GM23338 (cell line): ENCODE measurements at regions not wholly inside any gene's neighbourhood (a gene's known extent, or its start where the extent isn't known, plus 50 kb on each side); places are given as distances from the start of the nearest gene placed in this dataset.
A peak's percentile ranks its signal among the peaks of the same experiment; 100 is the strongest.

ENCODE experiments used
- ATAC-seq: fragments of 200-7000 bp; cut with Tn5 transposase; 3 replicates; pipeline ENCODE4 v1.9.1; 2020
- DNase-seq: peaks from one replicate; pipeline ENCODE4 v3.0.0-alpha.2; 2015; ENCODE audit warnings: low spot score
- H2AFZ ChIP-seq: fragments of 200-600 bp; sonication (generic); 2 replicates; pipeline ENCODE4 v1.8.0; 2016; ENCODE audit warnings: antibody characterized with exemption, mild to moderate bottlenecking, moderate library complexity
- H3F3A ChIP-seq: fragments of 200-600 bp; sonication (generic); replicated peaks from 2 replicates; pipeline ENCODE4 v1.8.0; 2017; ENCODE audit warnings: antibody characterized with exemption, mixed run types, low read depth
- H3K27ac ChIP-seq: fragments of 200-600 bp; sonication (generic); 2 replicates; pipeline ENCODE4 v1.6.1; 2016; ENCODE audit warnings: low read depth
- H3K27me3 ChIP-seq: fragments of 200-600 bp; sonication (generic); 2 replicates; pipeline ENCODE4 v1.8.0; 2016; ENCODE audit warnings: mild to moderate bottlenecking, mixed run types, moderate library complexity; ENCODE audit not compliant: insufficient read depth
- H3K36me3 ChIP-seq: fragments of 200-600 bp; sonication (generic); 2 replicates; pipeline ENCODE4 v1.8.0; 2016; ENCODE audit warnings: mild to moderate bottlenecking; ENCODE audit not compliant: insufficient read depth
- H3K4me1 ChIP-seq: fragments of 200-600 bp; sonication (generic); 2 replicates; pipeline ENCODE4 v1.8.0; 2016; ENCODE audit warnings: mild to moderate bottlenecking, moderate library complexity; ENCODE audit not compliant: insufficient read depth
- H3K4me2 ChIP-seq: fragments of 200-600 bp; sonication (generic); 2 replicates; pipeline ENCODE4 v1.7.1; 2017; ENCODE audit warnings: mixed run types
- H3K4me3 ChIP-seq: fragments of 200-600 bp; sonication (generic); 2 replicates; pipeline ENCODE4 v1.6.1; 2016; ENCODE audit warnings: mixed run types
- H3K79me2 ChIP-seq: fragments of 200-600 bp; sonication (generic); replicated peaks from 2 replicates; pipeline ENCODE4 v1.8.0; 2017; ENCODE audit warnings: mild to moderate bottlenecking; ENCODE audit not compliant: insufficient read depth
- H3K9me2 ChIP-seq: fragments of 200-600 bp; sonication (generic); 2 replicates; pipeline ENCODE4 v1.8.0; 2017; ENCODE audit not compliant: insufficient read depth
- H4K20me1 ChIP-seq: fragments of 200-600 bp; sonication (generic); replicated peaks from 2 replicates; pipeline ENCODE4 v1.8.0; 2017; ENCODE audit warnings: mild to moderate bottlenecking; ENCODE audit not compliant: insufficient read depth
- H3K27ac Mint-ChIP-seq: 2 replicates; pipeline ENCODE4 v1.8.0; 2020; ENCODE audit warnings: inconsistent platforms, mild to moderate bottlenecking, moderate library complexity, mixed read lengths
- H3K27me3 Mint-ChIP-seq: 3 replicates; pipeline ENCODE4 v1.8.0; 2022; ENCODE audit warnings: low read depth, mild to moderate bottlenecking, moderate library complexity, mixed read lengths, inconsistent platforms; ENCODE audit not compliant: insufficient read depth, poor library complexity
- H3K36me3 Mint-ChIP-seq: 3 replicates; pipeline ENCODE4 v1.8.0; 2021; ENCODE audit warnings: low read depth, mild to moderate bottlenecking, inconsistent platforms, moderate library complexity, mixed read lengths
- H3K4me1 Mint-ChIP-seq: 3 replicates; pipeline ENCODE4 v1.8.0; 2020; ENCODE audit warnings: mild to moderate bottlenecking, inconsistent platforms, mixed read lengths
- H3K4me3 Mint-ChIP-seq: 3 replicates; pipeline ENCODE4 v1.8.0; 2021; ENCODE audit warnings: moderate library complexity, mild to moderate bottlenecking, inconsistent platforms, mixed read lengths
- H3K9me3 Mint-ChIP-seq: 3 replicates; pipeline ENCODE4 v1.8.0; 2020; ENCODE audit warnings: moderate library complexity, mild to moderate bottlenecking, inconsistent platforms, mixed read lengths
- CREB1 ChIP-seq: fragments of 250-450 bp; sonication (Bioruptor Pico); IDR thresholded peaks from 2 replicates; pipeline ENCODE4 v1.5.0; 2020; ENCODE audit warnings: low read depth, mild to moderate bottlenecking, moderate library complexity
- EZH2 ChIP-seq: fragments of 200-600 bp; sonication (generic); IDR thresholded peaks from one replicate; pipeline ENCODE4 v1.8.0; 2017; ENCODE audit warnings: antibody characterized with exemption, mild to moderate bottlenecking, low read depth; ENCODE audit not compliant: unreplicated experiment
- JUNB ChIP-seq: IDR thresholded peaks from one replicate; pipeline ENCODE4 v1.6.1; 2016; ENCODE audit warnings: antibody characterized with exemption; ENCODE audit not compliant: unreplicated experiment
- TF ChIP-seq, protein P1 (sequence below): IDR thresholded peaks from one replicate; pipeline ENCODE4 v1.6.1; 2018; ENCODE audit warnings: antibody characterized with exemption; ENCODE audit not compliant: unreplicated experiment
- TF ChIP-seq, protein P2 (sequence below): IDR thresholded peaks from 2 replicates; pipeline ENCODE4 v1.6.1; 2016; ENCODE audit warnings: antibody characterized with exemption
- TF ChIP-seq, protein P3 (sequence below): fragments of 250-450 bp; sonication (Bioruptor Pico); IDR thresholded peaks from 2 replicates; pipeline ENCODE4 v1.5.0; 2020; ENCODE audit warnings: mild to moderate bottlenecking, moderate library complexity

DNA sequence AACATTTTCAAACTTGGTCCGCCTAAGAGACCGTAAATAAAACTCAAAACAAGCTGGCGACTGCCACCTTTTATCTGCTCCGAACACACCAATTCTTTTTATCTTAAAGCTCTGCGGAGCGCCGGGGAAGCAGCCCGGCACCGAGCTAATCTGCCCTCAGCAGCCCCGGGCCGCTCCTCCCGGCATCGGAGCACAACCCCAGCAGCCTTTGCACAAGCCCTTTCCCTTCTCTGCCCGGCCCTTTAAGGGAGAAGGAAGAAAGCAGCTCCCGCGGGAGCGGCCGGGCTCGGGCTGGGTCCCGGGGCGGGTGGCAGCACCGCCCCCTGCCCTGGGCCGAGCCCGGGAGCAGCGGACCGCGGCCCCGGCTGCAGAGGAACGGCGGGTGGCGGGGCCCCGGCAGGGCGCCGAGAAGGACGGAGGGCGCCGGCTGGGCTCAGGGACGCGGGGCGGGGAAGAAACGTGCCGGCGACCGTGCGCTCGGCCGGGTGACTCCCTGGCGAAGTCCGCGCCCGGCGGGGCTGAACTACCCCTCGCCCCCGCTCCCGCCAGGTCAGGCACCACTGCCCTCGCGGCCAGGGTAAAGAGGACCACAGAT, 133.6 kb upstream of the C11orf58 start (continued):
- TF ChIP-seq, protein P1, sequence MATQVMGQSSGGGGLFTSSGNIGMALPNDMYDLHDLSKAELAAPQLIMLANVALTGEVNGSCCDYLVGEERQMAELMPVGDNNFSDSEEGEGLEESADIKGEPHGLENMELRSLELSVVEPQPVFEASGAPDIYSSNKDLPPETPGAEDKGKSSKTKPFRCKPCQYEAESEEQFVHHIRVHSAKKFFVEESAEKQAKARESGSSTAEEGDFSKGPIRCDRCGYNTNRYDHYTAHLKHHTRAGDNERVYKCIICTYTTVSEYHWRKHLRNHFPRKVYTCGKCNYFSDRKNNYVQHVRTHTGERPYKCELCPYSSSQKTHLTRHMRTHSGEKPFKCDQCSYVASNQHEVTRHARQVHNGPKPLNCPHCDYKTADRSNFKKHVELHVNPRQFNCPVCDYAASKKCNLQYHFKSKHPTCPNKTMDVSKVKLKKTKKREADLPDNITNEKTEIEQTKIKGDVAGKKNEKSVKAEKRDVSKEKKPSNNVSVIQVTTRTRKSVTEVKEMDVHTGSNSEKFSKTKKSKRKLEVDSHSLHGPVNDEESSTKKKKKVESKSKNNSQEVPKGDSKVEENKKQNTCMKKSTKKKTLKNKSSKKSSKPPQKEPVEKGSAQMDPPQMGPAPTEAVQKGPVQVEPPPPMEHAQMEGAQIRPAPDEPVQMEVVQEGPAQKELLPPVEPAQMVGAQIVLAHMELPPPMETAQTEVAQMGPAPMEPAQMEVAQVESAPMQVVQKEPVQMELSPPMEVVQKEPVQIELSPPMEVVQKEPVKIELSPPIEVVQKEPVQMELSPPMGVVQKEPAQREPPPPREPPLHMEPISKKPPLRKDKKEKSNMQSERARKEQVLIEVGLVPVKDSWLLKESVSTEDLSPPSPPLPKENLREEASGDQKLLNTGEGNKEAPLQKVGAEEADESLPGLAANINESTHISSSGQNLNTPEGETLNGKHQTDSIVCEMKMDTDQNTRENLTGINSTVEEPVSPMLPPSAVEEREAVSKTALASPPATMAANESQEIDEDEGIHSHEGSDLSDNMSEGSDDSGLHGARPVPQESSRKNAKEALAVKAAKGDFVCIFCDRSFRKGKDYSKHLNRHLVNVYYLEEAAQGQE: no peak
- peak; percentile 90 for TF ChIP-seq EZH2
- TF ChIP-seq JUNB: no peak
- TF ChIP-seq, protein P2, sequence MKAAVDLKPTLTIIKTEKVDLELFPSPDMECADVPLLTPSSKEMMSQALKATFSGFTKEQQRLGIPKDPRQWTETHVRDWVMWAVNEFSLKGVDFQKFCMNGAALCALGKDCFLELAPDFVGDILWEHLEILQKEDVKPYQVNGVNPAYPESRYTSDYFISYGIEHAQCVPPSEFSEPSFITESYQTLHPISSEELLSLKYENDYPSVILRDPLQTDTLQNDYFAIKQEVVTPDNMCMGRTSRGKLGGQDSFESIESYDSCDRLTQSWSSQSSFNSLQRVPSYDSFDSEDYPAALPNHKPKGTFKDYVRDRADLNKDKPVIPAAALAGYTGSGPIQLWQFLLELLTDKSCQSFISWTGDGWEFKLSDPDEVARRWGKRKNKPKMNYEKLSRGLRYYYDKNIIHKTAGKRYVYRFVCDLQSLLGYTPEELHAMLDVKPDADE: no peak

DNA sequence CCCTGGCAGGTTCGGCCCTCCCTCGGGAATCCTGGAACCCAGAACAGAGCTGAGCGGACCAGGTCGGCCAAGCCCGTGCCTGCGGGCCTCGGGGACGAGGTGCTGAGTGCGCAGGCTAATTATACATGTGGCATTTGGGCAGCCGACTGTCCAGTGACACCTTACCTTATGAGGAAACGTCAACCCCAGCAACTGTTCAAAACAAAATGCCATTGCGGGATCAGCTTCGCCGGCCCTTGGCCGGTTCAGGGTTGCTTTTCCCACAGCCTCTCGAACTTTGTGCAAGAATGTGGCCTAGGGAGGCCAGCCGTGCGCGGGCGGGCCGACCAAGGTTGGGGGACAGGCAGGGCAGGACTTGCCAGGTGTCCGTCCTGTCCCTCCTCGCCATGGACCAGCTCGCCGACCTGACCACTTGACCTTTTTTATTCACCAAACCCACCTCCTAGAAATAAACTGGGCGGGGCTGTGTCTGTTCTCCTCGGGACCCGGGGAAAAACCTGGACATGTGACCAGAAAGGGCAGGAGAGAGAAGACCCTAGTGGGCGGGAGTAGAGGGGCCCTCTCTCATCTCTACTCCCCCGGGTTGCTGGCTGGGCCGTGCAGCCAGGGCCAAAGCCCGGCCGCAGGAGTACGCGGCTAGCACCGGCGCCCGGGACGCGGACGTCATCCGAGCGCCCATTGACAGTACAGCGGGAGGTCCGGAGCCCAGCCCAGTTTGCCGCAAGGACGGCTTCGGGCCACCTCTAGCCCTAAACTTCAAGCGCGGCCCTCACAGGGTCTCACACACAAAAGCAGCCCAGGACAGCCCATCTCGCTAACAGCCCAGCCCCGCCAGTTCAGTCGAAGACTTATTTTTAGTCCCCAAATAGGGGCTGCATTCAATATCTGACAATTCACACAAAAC, 134.3 kb upstream of the C11orf58 start:
- no peak overlapping the region for H3K27ac Mint-ChIP-seq
- no peaks in the 10 kb centered on the region for H3K79me2 ChIP-seq
- peaks cover 28% of the 10 kb centered on the region; the same call in 1 of the 2 replicates for H4K20me1 ChIP-seq
- ATAC-seq: peak; percentile 14
- peak overlapping the region; percentile 76 for H3K4me3 ChIP-seq
- peak; percentile 62 for DNase-seq
- peak overlapping the region; percentile 80 for H3K4me3 Mint-ChIP-seq
- H3K27me3 Mint-ChIP-seq: peaks cover 51% of the 10 kb centered on the region
- no peaks in the 10 kb centered on the region for H3K9me3 Mint-ChIP-seq
- peaks cover 4% of the 10 kb centered on the region; the same call in 1 of the 2 replicates for H3F3A ChIP-seq
- no peak overlapping the region for H3K27ac ChIP-seq
- peak overlapping the region; percentile 98 for H3K4me2 ChIP-seq
- H3K4me1 Mint-ChIP-seq: peaks cover 14% of the 10 kb centered on the region
- H3K36me3 ChIP-seq: no peaks in the 10 kb centered on the region
- peak overlapping the region; percentile 92 for H2AFZ ChIP-seq
- TF ChIP-seq CREB1 (CRISPR knock-in tag) (peak; percentile 67; the same call in 1 of the 2 replicates), EZH2 (peak; percentile 72), JUNB (no peak)
- TF ChIP-seq, protein P3, sequence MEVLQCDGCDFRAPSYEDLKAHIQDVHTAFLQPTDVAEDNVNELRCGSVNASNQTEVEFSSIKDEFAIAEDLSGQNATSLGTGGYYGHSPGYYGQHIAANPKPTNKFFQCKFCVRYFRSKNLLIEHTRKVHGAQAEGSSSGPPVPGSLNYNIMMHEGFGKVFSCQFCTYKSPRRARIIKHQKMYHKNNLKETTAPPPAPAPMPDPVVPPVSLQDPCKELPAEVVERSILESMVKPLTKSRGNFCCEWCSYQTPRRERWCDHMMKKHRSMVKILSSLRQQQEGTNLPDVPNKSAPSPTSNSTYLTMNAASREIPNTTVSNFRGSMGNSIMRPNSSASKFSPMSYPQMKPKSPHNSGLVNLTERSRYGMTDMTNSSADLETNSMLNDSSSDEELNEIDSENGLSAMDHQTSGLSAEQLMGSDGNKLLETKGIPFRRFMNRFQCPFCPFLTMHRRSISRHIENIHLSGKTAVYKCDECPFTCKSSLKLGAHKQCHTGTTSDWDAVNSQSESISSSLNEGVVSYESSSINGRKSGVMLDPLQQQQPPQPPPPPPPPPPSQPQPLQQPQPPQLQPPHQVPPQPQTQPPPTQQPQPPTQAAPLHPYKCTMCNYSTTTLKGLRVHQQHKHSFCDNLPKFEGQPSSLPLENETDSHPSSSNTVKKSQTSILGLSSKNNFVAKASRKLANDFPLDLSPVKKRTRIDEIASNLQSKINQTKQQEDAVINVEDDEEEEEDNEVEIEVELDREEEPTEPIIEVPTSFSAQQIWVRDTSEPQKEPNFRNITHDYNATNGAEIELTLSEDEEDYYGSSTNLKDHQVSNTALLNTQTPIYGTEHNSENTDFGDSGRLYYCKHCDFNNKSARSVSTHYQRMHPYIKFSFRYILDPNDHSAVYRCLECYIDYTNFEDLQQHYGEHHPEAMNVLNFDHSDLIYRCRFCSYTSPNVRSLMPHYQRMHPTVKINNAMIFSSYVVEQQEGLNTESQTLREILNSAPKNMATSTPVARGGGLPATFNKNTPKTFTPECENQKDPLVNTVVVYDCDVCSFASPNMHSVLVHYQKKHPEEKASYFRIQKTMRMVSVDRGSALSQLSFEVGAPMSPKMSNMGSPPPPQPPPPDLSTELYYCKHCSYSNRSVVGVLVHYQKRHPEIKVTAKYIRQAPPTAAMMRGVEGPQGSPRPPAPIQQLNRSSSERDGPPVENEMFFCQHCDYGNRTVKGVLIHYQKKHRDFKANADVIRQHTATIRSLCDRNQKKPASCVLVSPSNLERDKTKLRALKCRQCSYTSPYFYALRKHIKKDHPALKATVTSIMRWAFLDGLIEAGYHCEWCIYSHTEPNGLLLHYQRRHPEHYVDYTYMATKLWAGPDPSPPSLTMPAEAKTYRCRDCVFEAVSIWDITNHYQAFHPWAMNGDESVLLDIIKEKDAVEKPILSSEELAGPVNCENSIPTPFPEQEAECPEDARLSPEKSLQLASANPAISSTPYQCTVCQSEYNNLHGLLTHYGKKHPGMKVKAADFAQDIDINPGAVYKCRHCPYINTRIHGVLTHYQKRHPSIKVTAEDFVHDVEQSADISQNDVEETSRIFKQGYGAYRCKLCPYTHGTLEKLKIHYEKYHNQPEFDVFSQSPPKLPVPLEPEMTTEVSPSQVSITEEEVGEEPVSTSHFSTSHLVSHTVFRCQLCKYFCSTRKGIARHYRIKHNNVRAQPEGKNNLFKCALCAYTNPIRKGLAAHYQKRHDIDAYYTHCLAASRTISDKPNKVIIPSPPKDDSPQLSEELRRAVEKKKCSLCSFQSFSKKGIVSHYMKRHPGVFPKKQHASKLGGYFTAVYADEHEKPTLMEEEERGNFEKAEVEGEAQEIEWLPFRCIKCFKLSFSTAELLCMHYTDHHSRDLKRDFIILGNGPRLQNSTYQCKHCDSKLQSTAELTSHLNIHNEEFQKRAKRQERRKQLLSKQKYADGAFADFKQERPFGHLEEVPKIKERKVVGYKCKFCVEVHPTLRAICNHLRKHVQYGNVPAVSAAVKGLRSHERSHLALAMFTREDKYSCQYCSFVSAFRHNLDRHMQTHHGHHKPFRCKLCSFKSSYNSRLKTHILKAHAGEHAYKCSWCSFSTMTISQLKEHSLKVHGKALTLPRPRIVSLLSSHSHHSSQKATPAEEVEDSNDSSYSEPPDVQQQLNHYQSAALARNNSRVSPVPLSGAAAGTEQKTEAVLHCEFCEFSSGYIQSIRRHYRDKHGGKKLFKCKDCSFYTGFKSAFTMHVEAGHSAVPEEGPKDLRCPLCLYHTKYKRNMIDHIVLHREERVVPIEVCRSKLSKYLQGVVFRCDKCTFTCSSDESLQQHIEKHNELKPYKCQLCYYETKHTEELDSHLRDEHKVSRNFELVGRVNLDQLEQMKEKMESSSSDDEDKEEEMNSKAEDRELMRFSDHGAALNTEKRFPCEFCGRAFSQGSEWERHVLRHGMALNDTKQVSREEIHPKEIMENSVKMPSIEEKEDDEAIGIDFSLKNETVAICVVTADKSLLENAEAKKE: no peak
- TF ChIP-seq, protein P1: no peak
- no peaks in the 10 kb centered on the region for H3K9me2 ChIP-seq
- peaks cover 100% of the 10 kb centered on the region for H3K27me3 ChIP-seq
- no peaks in the 10 kb centered on the region for H3K36me3 Mint-ChIP-seq
- peaks cover 17% of the 10 kb centered on the region for H3K4me1 ChIP-seq
